Fibroblast of skin of scalp (primary cell): ENCODE measurements at regions not wholly inside any gene's neighbourhood (a gene's known extent, or its start where the extent isn't known, plus 50 kb on each side); places are given as distances from the start of the nearest gene placed in this dataset.

Experiments
- DNase-seq: peaks from one replicate; pipeline ENCODE4 v3.0.0-alpha.2; 2013

- DNase-seq, result no peak
These were observed 2451.0 kb downstream of the TP53TG3F start for GRCh38 chr16:35910409-35910808.

- no peak for DNase-seq
These were observed 2452.5 kb downstream of the TP53TG3F start for GRCh38 chr16:35911899-35912298.

GRCh38 chr16:35931722-35932121 lies 2472.3 kb downstream of the TP53TG3F start:
- DNase-seq, result no peak
